HG03354 (cell line): ENCODE measurements at regions not wholly inside any gene's neighbourhood (a gene's known extent, or its start where the extent isn't known, plus 50 kb on each side); places are given as distances from the start of the nearest gene placed in this dataset.

Source experiments
- ATAC-seq: cut with Tn5 transposase; IDR thresholded peaks from one replicate; pipeline ENCODE4 v1.9.1; 2021; ENCODE audit warnings: mild to moderate bottlenecking; ENCODE audit not compliant: unreplicated experiment, poor library complexity, severe bottlenecking

- ATAC-seq = no peak
Observed at GRCh38 chr6:143596866-143597265, 80.9 kb upstream of the PHACTR2 start.

DNA sequence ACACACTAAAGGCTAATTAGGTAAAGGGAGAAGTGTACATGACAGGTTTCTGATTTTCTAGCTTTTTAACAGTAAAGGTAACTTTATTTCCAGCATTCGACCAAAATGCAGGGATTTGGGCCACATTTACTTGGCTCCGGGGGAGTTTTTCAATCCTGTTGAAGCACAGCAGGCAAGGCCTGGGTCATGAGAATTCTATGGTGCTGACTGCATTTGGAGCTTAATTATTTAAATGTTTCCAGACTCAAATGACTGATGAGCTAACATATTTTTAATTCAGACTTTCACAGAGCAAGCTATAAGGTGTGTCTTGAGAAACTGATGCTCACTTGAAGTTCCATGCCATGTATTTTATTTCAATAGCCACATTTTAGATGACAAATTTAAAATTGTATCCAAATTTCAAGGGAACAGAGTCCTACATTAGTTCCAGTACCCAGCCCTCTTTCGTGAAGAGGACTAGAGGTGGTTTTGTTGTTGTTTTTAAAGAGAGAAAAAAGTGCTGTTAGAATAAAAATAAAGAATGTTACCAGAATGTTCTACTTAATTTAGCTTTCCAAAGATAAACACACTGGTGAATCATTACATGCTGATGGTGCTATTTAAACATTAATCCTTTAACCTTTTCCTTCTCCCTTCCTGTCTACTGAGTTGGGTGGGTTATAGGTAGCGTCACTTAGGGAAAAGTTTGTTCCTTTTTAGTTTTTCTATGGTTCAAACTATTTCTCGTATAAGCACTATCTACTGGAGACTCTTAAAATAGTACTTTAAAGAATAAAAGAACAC lies 82.3 kb upstream of the PHACTR2 start:
- no peak for ATAC-seq

GRCh38 chr6:143594647-143595046 lies 83.1 kb upstream of the PHACTR2 start:
- ATAC-seq = no peak

DNA sequence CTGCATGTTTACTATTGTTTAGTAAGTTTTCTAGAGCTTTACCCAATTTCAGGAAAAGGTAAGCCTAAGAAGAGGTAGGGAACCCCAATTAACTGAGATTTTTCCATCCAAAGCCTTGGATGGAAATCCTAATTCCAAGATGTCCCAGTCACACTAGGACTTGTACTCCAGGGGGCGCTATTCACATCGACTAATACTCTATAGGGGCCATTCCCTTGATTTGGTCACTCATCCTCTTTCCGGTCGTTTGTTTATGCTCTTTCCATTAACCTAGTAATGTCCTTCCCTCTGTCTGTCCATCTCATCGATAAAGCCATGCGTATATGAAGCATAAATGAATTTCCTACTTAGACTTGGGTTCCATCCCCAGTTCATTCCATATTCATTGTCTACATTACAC lies 80.8 kb upstream of the FUCA2 start:
- no peak for ATAC-seq

- ATAC-seq = no peak
Observed at GRCh38 chr6:143591441-143591840, 79.9 kb upstream of the FUCA2 start.

GRCh38 chr6:143589162-143589561 lies 77.6 kb upstream of the FUCA2 start:
- ATAC-seq = no peak

GRCh38 chr6:143586557-143586956 lies 75.0 kb upstream of the FUCA2 start:
- no peak for ATAC-seq

GRCh38 chr6:143585716-143586115 lies 74.2 kb upstream of the FUCA2 start:
- ATAC-seq = no peak

- no peak for ATAC-seq
Observed at GRCh38 chr6:143585241-143585640, 73.7 kb upstream of the FUCA2 start.

DNA sequence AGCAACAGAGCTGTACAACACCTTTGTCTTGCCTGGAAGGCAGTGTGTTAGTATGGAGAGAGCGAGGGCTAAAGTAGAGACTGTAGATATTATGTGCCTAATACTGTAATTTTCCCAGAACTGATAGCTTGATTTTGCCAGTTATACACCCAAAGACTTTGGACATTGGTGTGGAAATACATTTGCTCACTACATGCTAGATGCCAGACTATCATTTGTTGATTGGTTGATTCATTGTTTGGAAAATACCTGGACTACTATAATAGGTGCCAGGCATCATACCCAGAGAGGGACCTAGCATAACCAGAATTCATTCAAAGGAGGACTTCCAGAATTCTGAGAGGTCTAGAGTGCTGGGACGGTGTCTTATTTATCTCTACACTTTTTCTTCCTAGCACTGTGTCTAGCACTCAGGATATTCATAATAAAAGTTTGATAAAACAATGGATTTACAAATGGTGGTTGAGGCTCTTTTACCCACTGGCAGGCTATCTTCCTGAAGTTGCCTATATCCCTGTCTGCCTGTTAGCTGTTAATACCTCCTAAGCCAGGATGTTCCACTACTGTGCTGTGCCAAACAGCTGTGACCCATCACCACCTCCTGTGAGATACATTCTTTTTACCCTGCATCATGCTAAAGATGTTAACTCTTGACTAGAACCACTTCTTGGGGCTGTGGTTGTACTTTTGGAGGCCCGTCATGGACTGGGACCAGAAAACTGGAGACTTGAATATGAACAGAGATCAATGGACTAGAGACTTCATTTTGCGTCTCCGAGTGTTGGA lies 72.2 kb upstream of the FUCA2 start:
- no peak for ATAC-seq

GRCh38 chr6:143581835-143582480 lies 70.4 kb upstream of the FUCA2 start:
- no peak for ATAC-seq

- ATAC-seq = no peak
Observed at GRCh38 chr6:143579703-143580102, 68.2 kb upstream of the FUCA2 start.

GRCh38 chr6:143578054-143578453 lies 66.5 kb upstream of the FUCA2 start:
- no peak for ATAC-seq

DNA sequence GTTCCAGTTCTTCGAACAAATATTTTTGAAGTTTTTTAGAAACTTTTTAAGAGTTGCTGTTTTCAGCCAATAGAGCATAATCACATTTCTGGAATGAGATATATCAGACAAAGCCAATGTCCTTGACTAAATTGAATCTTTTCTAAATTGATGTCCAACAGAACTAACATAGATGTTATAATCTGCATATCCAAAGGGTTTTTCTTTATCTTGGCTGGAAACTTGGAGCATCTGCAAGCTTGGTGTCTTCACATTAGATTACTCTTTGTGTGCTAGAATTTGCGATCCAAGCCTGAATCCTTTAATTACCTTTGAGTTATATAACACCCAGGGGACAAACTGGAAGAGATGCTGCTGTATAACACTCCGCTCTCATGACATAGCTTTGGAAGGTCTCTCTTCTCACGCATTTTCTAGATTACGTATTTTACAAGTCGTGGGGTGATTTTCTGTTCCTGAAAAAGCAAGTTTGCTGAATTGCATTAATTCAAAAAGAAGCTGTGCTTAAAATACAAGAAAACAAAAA lies 64.4 kb upstream of the FUCA2 start:
- no peak for ATAC-seq

DNA sequence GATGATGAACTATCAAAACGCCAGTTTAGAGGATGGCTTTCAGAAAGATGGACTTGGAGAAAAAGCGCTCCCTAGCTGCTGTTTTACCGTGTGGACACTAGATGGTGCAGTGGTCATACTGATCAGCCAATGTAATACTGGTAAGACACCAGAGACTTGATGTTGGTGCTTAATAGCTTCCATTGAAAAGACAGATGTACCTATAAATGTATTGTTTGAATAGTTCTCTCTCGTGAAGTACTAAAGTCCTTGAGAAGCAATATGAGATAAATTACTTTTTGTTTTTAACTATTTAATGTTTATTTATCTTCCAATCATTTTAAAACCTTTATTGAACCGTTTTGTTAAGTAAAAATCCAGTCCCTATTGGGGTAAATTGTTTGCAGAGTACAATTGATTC lies 63.9 kb upstream of the FUCA2 start:
- ATAC-seq = peak; percentile 97

DNA sequence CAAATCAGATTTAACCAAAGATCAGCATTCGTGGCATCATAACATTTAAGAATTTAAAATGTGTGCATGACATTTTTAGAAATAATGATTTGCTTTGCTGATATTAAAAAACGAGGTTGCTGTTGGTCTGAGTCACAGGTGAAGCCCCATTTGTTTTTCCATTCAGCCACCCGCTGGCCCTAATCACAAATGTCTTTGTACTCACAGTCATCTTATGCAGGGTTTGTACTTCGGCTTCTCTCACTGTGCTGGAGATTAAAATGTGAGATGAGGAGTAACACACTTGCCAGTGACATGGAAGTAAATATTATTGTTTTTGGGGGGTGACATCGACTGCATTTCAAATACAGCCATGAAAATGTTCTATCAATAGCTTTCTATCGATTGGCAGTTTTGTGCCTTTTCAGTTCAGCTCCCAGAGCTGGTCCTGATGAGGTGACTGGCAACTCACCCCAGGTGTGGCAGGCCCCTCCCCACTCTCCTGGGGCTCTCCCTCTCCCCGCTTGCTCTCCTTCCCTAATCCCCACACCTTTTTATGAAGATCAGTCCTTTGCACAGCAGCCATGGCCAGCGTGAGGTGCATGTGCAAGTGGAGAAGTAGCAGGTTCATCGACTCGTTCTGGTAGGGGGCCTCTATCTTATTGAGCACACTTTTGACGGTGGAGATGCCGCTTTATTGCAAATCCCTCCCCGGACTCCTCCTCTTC lies 58.8 kb upstream of the FUCA2 start:
- no peak for ATAC-seq

DNA sequence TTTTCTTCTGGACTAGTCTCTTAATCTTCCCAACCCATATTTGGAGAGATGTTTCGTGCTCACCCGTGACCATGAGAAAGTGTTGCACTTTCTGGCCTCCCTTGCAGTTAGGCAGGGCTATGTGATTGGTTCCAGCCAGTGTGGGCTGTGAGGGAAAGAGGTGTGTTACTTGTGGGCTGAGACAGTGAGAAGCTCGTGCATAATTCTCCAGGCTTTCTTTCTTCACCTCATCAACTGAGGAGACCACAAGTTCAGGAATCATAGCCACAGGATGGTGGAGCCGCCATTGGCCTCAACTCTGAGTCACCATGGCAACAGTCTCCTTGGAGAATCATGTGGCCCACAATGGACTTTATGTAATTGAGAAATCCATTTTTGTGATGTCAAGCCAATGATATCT lies 57.5 kb upstream of the FUCA2 start:
- ATAC-seq = no peak

DNA sequence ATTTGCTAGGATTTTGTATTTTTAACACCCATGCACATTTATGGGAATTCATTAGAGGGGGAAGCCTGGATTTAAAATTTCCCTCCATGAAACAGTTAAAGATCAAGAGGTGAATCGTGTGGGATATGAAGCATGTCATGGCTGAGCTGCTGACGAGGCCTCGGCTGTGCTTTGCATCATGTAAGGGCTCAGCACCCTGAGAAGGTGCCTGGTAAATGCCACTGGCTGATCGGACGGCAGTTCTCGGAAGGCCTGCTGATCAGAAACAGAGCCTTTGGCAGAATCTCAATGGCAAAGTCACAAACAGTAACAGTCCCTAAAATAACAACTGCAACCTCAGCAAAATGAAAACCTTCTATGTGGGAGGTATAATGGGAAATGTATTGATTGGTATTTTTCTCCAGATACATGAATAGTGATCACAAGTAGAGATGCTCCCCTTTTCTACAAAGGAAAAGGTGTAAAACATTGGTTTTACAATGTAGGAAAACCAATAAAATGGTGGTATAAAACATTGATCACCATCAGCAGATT lies 53.0 kb upstream of the FUCA2 start:
- no peak for ATAC-seq

DNA sequence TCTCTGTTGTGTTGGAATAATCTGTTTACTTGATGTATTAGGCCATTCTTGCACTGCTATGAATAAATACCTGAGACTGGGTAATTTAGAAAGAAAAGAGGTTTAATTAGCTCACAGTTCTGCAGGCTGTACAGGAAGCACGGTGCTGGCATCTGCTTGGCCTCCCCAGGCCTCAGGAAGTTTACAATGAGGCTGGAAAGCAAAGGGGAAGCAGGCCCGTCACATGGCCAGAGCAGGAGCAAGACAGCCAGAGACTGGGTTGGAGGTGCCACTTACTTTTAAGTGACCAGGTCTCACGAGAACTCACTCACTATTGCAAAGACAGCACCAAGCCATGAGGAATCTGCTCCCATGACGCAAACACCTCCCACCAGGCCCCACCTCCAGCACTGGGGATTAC lies 50.6 kb upstream of the FUCA2 start:
- no peak for ATAC-seq
